A549 (cell line): ENCODE measurements at regions not wholly inside any gene's neighbourhood (a gene's known extent, or its start where the extent isn't known, plus 50 kb on each side); places are given as distances from the start of the nearest gene placed in this dataset.

Experiments
- ATAC-seq, 2 experiments: fragments of 200-7000 bp in 1 of 2; fragments of >200 bp in 1 of 2; cut with Nextera tagmentation in 1 of 2; cut with Tn5 transposase in 1 of 2; 3 replicates each; pipeline versions ENCODE4 v1.8.0 to v1.9.1; 2018 to 2020; ENCODE audit warnings: mild to moderate bottlenecking in 1 of 2, moderate library complexity in 1 of 2
- CTCF ChIA-PET: fragments of 300-600 bp; sonication (Branson Sonifier 250); formaldehyde crosslinking; extraction: SDS; loops from one replicate; lab custom pipeline; 2021; ENCODE audit warnings: antibody characterized with exemption, inconsistent platforms; lab: Yijun Ruan, JAX
- POLR2A ChIA-PET: fragments of 350-600 bp; formaldehyde crosslinking; extraction: SDS; loops from one replicate; lab custom pipeline; 2021; ENCODE audit warnings: antibody characterized with exemption, inconsistent platforms; lab: Yijun Ruan, JAX
- DNase-seq, 2 experiments: peaks; one replicate each; pipeline versions ENCODE4 v3.0.0 to v3.0.0-alpha.2; 2011 to 2016; ENCODE audit warnings: low read depth in 1 of 2, low spot score in 1 of 2
- FAIRE-seq: peaks from 2 replicates; lab custom pipeline; 2011; peaks lifted over from hg19 to GRCh38; lab: Jason Lieb, UNC
- H3K27ac ChIP-seq, 2 experiments: fragments of >200 bp; sonication (Bioruptor Twin); formaldehyde crosslinking; 3 replicates each; pipeline ENCODE4 v1.5.1; 2016 to 2017
- H3K4me1 ChIP-seq: fragments of >200 bp; sonication (Bioruptor Twin); formaldehyde crosslinking; 3 replicates; pipeline ENCODE4 v1.6.1; 2016
- H3K4me2 ChIP-seq: fragments of >200 bp; sonication (Bioruptor Twin); formaldehyde crosslinking; 3 replicates; pipeline ENCODE4 v1.6.1; 2016
- H3K4me3 ChIP-seq: fragments of >200 bp; sonication (Bioruptor Twin); formaldehyde crosslinking; 3 replicates; pipeline ENCODE4 v1.5.1; 2016
- H3K9me3 ChIP-seq: fragments of >200 bp; sonication (Bioruptor Twin); formaldehyde crosslinking; 3 replicates; pipeline ENCODE4 v1.6.1; 2016
- BHLHE40 ChIP-seq: IDR thresholded peaks from 2 replicates; pipeline ENCODE4 v1.6.1; 2012; ENCODE audit warnings: low read depth, low read length, inconsistent platforms
- CBX2 ChIP-seq: fragments of 200-600 bp; sonication (generic); IDR thresholded peaks from 2 replicates; pipeline ENCODE4 v1.6.1; 2016; ENCODE audit warnings: low read depth, mild to moderate bottlenecking, borderline replicate concordance
- CHD4 ChIP-seq: fragments of 200-600 bp; sonication (generic); IDR thresholded peaks from 2 replicates; pipeline ENCODE4 v1.6.1; 2016; ENCODE audit warnings: antibody characterized with exemption, mild to moderate bottlenecking, borderline replicate concordance
- HDAC2 ChIP-seq: fragments of 200-600 bp; sonication (generic); IDR thresholded peaks from 2 replicates; pipeline ENCODE4 v1.6.1; 2016
- HEYL ChIP-seq: fragments of 250-450 bp; sonication (Bioruptor Pico); IDR thresholded peaks from 2 replicates; pipeline ENCODE4 v1.8.0; 2021; ENCODE audit warnings: mild to moderate bottlenecking, moderate library complexity
- HOXB13 ChIP-seq: fragments of 250-450 bp; sonication (Bioruptor Pico); IDR thresholded peaks from 2 replicates; pipeline ENCODE4 v1.5.0; 2020; ENCODE audit warnings: low read depth, mild to moderate bottlenecking, moderate library complexity
- JUNB ChIP-seq: fragments of >200 bp; sonication (Bioruptor Twin); formaldehyde crosslinking; IDR thresholded peaks from 2 replicates; pipeline ENCODE4 v1.6.1; 2016
- KDM1A ChIP-seq: fragments of 200-600 bp; sonication (generic); IDR thresholded peaks from 2 replicates; pipeline ENCODE4 v1.6.1; 2016; ENCODE audit warnings: low read depth, mild to moderate bottlenecking
- MAFK ChIP-seq: fragments of 450-650 bp; IDR thresholded peaks from 2 replicates; pipeline ENCODE4 v1.6.1; 2014; ENCODE audit not compliant: partially characterized antibody
- MAZ ChIP-seq: fragments of 150-350 bp; IDR thresholded peaks from 2 replicates; pipeline ENCODE4 v1.6.1; 2014; ENCODE audit warnings: antibody characterized with exemption, low read depth, low read length, borderline replicate concordance
- NFE2L2 ChIP-seq: fragments of 150-350 bp; conservative IDR thresholded peaks from 2 replicates; pipeline ENCODE4 v1.6.1; 2014; ENCODE audit warnings: low read length
- NPAS2 ChIP-seq: fragments of 250-450 bp; sonication (Bioruptor Pico); IDR thresholded peaks from 2 replicates; pipeline ENCODE4 v1.8.0; 2022; ENCODE audit warnings: mild to moderate bottlenecking, moderate library complexity, borderline replicate concordance
- NR3C1 ChIP-seq: fragments of >200 bp; sonication (Bioruptor Twin); formaldehyde crosslinking; IDR thresholded peaks from 3 replicates; pipeline ENCODE4 v1.6.1; 2017
- PHF8 ChIP-seq: fragments of 200-600 bp; sonication (generic); IDR thresholded peaks from 2 replicates; pipeline ENCODE4 v1.6.1; 2016; ENCODE audit warnings: low read depth, mild to moderate bottlenecking, antibody characterized with exemption, moderate library complexity, borderline replicate concordance
- RNF2 ChIP-seq: fragments of 200-600 bp; sonication (generic); IDR thresholded peaks from 2 replicates; pipeline ENCODE4 v1.6.1; 2016; ENCODE audit warnings: low read depth, mild to moderate bottlenecking, antibody characterized with exemption, moderate library complexity, borderline replicate concordance
- SMC3 ChIP-seq: fragments of >200 bp; sonication (Bioruptor Twin); formaldehyde crosslinking; IDR thresholded peaks from 3 replicates; pipeline ENCODE4 v1.6.1; 2018; ENCODE audit warnings: inconsistent platforms
- SREBF2 ChIP-seq: fragments of 450-650 bp; IDR thresholded peaks from 2 replicates; pipeline ENCODE4 v1.6.1; 2014; ENCODE audit warnings: mild to moderate bottlenecking, moderate library complexity
- ZC3H11A ChIP-seq: fragments of 450-650 bp; IDR thresholded peaks from 2 replicates; pipeline ENCODE4 v1.6.1; 2014; ENCODE audit warnings: antibody characterized with exemption, mild to moderate bottlenecking
- ZFP36 ChIP-seq: fragments of 450-650 bp; IDR thresholded peaks from 2 replicates; pipeline ENCODE4 v1.6.1; 2014; ENCODE audit warnings: borderline replicate concordance; ENCODE audit not compliant: partially characterized antibody
- ZNF302 ChIP-seq: fragments of 250-450 bp; sonication (Bioruptor Pico); IDR thresholded peaks from 2 replicates; pipeline ENCODE4 v1.9.0; 2021; ENCODE audit warnings: inconsistent platforms, mild to moderate bottlenecking, moderate library complexity
- ZSCAN20 ChIP-seq: fragments of 250-450 bp; sonication (Bioruptor Pico); IDR thresholded peaks from 2 replicates; pipeline ENCODE4 v1.8.0; 2022; ENCODE audit warnings: mild to moderate bottlenecking, moderate library complexity
- WGBS: methylation state at CpG from one replicate; pipeline ENCODE4 v1.1.6; 2017; ENCODE audit errors: missing lambda C conversion rate; 5-methylcytosine and 5-hydroxymethylcytosine counted together
- TF ChIP-seq, protein P1 (sequence below): fragments of 150-350 bp; IDR thresholded peaks from 2 replicates; pipeline ENCODE4 v1.6.1; 2014; ENCODE audit warnings: low read depth, mild to moderate bottlenecking, low read length
- TF ChIP-seq, protein P2 (sequence below): fragments of >200 bp; sonication (Bioruptor Twin); formaldehyde crosslinking; IDR thresholded peaks from 3 replicates; pipeline ENCODE4 v1.6.1; 2016
- TF ChIP-seq, protein P3 (sequence below): IDR thresholded peaks from 2 replicates; pipeline ENCODE4 v1.6.1; 2012
- TF ChIP-seq, protein P4 (sequence below): fragments of >200 bp; sonication (Bioruptor Twin); formaldehyde crosslinking; IDR thresholded peaks from 3 replicates; pipeline ENCODE4 v1.5.1; 2016
- TF ChIP-seq, protein P5 (sequence below): fragments of 250-450 bp; sonication (Bioruptor Pico); IDR thresholded peaks from 2 replicates; pipeline ENCODE4 v1.5.0; 2020; ENCODE audit warnings: low read depth, mild to moderate bottlenecking, moderate library complexity
- TF ChIP-seq, protein P6 (sequence below): IDR thresholded peaks from 2 replicates; pipeline ENCODE4 v1.6.1; 2012; ENCODE audit warnings: low read depth, borderline replicate concordance

DNA sequence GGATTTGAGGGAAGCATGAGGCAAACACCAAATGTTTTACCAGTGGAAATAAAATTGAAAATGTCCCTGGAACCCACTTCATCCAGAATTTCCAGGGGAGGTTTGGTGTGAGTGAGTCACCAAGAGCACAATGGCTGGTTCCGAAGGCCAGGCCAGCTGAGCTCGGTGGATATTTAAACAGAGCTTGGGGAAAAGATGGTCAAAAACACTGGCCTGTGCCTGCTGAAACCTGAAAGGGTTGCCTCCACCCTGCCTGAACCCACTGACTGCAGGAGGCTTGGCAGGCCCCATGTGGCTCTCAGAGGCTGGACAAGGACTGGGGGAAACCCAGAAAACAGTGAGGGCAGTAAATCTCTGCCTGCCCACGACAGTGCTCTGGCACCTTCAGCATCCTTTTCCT lies 93.9 kb downstream of the TTC32 start:
- 78% methylated on average over 3 of the region's 3 CpGs for WGBS
- TF ChIP-seq, protein P1, sequence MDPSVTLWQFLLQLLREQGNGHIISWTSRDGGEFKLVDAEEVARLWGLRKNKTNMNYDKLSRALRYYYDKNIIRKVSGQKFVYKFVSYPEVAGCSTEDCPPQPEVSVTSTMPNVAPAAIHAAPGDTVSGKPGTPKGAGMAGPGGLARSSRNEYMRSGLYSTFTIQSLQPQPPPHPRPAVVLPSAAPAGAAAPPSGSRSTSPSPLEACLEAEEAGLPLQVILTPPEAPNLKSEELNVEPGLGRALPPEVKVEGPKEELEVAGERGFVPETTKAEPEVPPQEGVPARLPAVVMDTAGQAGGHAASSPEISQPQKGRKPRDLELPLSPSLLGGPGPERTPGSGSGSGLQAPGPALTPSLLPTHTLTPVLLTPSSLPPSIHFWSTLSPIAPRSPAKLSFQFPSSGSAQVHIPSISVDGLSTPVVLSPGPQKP: no peak
- TF ChIP-seq HDAC2 (no peak), MAFK (no peak), ZFP36 (no peak), NR3C1 (no peak), NFE2L2 (no peak)
- TF ChIP-seq, protein P2, sequence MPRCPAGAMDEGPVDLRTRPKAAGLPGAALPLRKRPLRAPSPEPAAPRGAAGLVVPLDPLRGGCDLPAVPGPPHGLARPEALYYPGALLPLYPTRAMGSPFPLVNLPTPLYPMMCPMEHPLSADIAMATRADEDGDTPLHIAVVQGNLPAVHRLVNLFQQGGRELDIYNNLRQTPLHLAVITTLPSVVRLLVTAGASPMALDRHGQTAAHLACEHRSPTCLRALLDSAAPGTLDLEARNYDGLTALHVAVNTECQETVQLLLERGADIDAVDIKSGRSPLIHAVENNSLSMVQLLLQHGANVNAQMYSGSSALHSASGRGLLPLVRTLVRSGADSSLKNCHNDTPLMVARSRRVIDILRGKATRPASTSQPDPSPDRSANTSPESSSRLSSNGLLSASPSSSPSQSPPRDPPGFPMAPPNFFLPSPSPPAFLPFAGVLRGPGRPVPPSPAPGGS: no peak
- TF ChIP-seq, all 56 proteins: peak for 0
- ChIA-PET POLR2A (no interaction called here), CTCF (no interaction called here)
- Histone ChIP-seq H3K4me3 (no peak overlapping the region), H3K4me1 (peaks cover under 1% of the 10 kb centered on the region; the same call in 1 of the 3 replicates), H3K9me3 (no peaks in the 10 kb centered on the region), H3K27ac (peak overlapping the region in 1 of 2 experiments; percentile 31; a peak in 1 of 6 replicates), H3K4me2 (no peak overlapping the region)
- no peak for DNase-seq
- FAIRE-seq: no peak
- ATAC-seq: no peak

DNA sequence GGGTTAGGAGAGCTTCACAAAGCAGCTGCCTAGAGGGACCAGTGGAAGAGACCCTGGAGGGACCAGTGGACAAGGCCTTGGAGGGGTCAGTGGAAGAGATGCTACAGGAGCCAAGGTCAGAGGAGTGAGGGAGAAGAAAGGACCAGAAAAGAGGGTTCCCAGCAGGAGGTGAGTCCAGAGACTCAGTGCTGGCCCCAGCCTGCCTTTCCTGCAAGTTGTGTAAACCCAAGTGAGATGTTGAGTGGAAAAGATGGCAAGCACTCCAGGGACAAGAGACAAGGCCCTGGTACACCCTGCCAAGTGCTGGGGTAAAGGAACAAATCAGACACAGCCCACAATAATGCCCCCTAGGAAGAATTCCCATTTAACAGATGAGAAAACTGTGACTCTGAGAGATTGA lies 94.4 kb downstream of the TTC32 start:
- no peak for FAIRE-seq
- Histone ChIP-seq H3K4me3 (no peak overlapping the region), H3K27ac (peak overlapping the region in 1 of 2 experiments; percentile 31; a peak in 2 of 6 replicates), H3K9me3 (no peaks in the 10 kb centered on the region), H3K4me1 (peaks cover 5% of the 10 kb centered on the region), H3K4me2 (no peak overlapping the region)
- TF ChIP-seq CHD4 (no peak), NFE2L2 (no peak), JUNB (no peak), HOXB13 (no peak), PHF8 (no peak), ZNF302 (CRISPR knock-in tag) (no peak), SMC3 (no peak), KDM1A (no peak), NPAS2 (CRISPR knock-in tag) (no peak)
- TF ChIP-seq, protein P3, sequence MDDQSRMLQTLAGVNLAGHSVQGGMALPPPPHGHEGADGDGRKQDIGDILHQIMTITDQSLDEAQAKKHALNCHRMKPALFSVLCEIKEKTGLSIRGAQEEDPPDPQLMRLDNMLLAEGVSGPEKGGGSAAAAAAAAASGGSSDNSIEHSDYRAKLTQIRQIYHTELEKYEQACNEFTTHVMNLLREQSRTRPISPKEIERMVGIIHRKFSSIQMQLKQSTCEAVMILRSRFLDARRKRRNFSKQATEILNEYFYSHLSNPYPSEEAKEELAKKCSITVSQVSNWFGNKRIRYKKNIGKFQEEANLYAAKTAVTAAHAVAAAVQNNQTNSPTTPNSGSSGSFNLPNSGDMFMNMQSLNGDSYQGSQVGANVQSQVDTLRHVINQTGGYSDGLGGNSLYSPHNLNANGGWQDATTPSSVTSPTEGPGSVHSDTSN: no peak
- no peak for ATAC-seq
- CTCF ChIA-PET: no interaction called here
- POLR2A ChIA-PET: no interaction called here
- DNase-seq: no peak

DNA sequence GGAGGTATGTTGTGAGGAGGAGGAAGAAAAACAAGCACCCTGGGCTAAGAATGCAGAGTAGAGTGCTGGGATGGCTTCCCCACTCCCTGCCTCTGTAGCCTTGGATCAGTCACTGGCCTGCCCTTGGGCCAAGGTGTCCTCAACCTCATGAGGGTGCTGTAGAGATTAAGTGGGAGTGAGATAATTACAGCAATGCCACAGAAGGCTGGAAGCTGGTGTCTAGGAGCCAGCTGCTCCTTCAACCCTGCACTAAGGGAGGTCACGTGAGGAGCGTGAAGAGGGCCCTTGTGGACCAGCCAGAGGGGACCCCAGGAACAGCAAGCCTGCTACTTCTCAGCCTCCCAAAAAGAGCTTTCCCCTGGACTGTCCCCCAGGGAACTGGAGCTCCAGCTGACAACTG lies 95.2 kb downstream of the TTC32 start:
- Histone ChIP-seq H3K4me3 (no peak overlapping the region), H3K4me1 (peaks cover 13% of the 10 kb centered on the region), H3K9me3 (no peaks in the 10 kb centered on the region), H3K27ac (peak overlapping the region; percentile 25 to 28; a peak in 4 of 6 replicates), H3K4me2 (no peak overlapping the region)
- POLR2A ChIA-PET: no interaction called here
- CTCF ChIA-PET: no interaction called here
- ATAC-seq: no peak
- no peak for DNase-seq
- WGBS: 88% methylated on average over 2 of the region's 2 CpGs
- no peak for FAIRE-seq
- TF ChIP-seq, protein P4, sequence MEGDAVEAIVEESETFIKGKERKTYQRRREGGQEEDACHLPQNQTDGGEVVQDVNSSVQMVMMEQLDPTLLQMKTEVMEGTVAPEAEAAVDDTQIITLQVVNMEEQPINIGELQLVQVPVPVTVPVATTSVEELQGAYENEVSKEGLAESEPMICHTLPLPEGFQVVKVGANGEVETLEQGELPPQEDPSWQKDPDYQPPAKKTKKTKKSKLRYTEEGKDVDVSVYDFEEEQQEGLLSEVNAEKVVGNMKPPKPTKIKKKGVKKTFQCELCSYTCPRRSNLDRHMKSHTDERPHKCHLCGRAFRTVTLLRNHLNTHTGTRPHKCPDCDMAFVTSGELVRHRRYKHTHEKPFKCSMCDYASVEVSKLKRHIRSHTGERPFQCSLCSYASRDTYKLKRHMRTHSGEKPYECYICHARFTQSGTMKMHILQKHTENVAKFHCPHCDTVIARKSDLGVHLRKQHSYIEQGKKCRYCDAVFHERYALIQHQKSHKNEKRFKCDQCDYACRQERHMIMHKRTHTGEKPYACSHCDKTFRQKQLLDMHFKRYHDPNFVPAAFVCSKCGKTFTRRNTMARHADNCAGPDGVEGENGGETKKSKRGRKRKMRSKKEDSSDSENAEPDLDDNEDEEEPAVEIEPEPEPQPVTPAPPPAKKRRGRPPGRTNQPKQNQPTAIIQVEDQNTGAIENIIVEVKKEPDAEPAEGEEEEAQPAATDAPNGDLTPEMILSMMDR: no peak
- TF ChIP-seq, protein P5, sequence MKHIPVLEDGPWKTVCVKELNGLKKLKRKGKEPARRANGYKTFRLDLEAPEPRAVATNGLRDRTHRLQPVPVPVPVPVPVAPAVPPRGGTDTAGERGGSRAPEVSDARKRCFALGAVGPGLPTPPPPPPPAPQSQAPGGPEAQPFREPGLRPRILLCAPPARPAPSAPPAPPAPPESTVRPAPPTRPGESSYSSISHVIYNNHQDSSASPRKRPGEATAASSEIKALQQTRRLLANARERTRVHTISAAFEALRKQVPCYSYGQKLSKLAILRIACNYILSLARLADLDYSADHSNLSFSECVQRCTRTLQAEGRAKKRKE (CRISPR knock-in tag): no peak
- TF ChIP-seq, protein P6, sequence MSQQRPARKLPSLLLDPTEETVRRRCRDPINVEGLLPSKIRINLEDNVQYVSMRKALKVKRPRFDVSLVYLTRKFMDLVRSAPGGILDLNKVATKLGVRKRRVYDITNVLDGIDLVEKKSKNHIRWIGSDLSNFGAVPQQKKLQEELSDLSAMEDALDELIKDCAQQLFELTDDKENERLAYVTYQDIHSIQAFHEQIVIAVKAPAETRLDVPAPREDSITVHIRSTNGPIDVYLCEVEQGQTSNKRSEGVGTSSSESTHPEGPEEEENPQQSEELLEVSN: no peak
- TF ChIP-seq HDAC2 (no peak), ZC3H11A (no peak), BHLHE40 (no peak), HEYL (no peak), MAZ (no peak), SREBF2 (no peak), PHF8 (no peak), RNF2 (no peak), CBX2 (no peak), ZSCAN20 (CRISPR knock-in tag) (no peak)
